H1 (cell line): ENCODE measurements at regions not wholly inside any gene's neighbourhood (a gene's known extent, or its start where the extent isn't known, plus 50 kb on each side); places are given as distances from the start of the nearest gene placed in this dataset.

Experiments used
- CTCF ChIA-PET: fragments of 300-600 bp; sonication (Branson Sonifier 250); formaldehyde crosslinking; loops from one replicate; lab custom pipeline; 2021; ENCODE audit not compliant: partially characterized antibody; lab: Charles Lee
- POLR2A ChIA-PET: fragments of 300-600 bp; sonication (Branson Sonifier 250); formaldehyde crosslinking; loops from one replicate; lab custom pipeline; 2021; ENCODE audit warnings: inconsistent platforms; ENCODE audit not compliant: partially characterized antibody; lab: Charles Lee
- DNase-seq, 2 experiments: peaks; one replicate each; pipeline versions ENCODE4 v3.0.0 to v3.0.0-alpha.2; 2010 to 2022; ENCODE audit warnings: low spot score in 2 of 2, low read depth in 1 of 2, mixed read lengths in 1 of 2
- FAIRE-seq: peaks from 2 replicates; lab custom pipeline; 2011; peaks lifted over from hg19 to GRCh38; lab: Jason Lieb, UNC
- H2AFZ ChIP-seq: 2 replicates; pipeline ENCODE4 v1.8.1; 2012; ENCODE audit warnings: low read length, inconsistent platforms
- H2AK5ac ChIP-seq: 2 replicates; pipeline ENCODE4 v1.6.1; 2013; ENCODE audit warnings: low read depth, low read length
- H2BK120ac ChIP-seq: replicated peaks from 2 replicates; pipeline ENCODE3; 2013; ENCODE audit warnings: low read depth, low read length, inconsistent platforms
- H2BK12ac ChIP-seq: 2 replicates; pipeline ENCODE4 v1.6.1; 2013; ENCODE audit warnings: low read depth, low read length
- H2BK15ac ChIP-seq: 2 replicates; pipeline ENCODE4 v1.6.1; 2013; ENCODE audit warnings: low read length
- H2BK20ac ChIP-seq: 2 replicates; pipeline ENCODE4 v1.6.1; 2013; ENCODE audit warnings: low read length
- H2BK5ac ChIP-seq: 2 replicates; pipeline ENCODE4 v1.6.1; 2013; ENCODE audit warnings: low read depth, low read length
- H3K14ac ChIP-seq: 2 replicates; pipeline ENCODE4 v1.6.1; 2013; ENCODE audit warnings: inconsistent platforms; ENCODE audit not compliant: insufficient read length
- H3K18ac ChIP-seq: 2 replicates; pipeline ENCODE4 v1.6.1; 2013; ENCODE audit warnings: low read length; ENCODE audit errors: extremely low read depth
- H3K23ac ChIP-seq: 2 replicates; pipeline ENCODE4 v1.6.1; 2013; ENCODE audit warnings: inconsistent platforms; ENCODE audit not compliant: insufficient read length
- H3K23me2 ChIP-seq: 2 replicates; pipeline ENCODE4 v1.6.1; 2013; ENCODE audit warnings: low read depth, low read length
- H3K27ac ChIP-seq: 2 replicates; pipeline ENCODE4 v1.6.1; 2011; ENCODE audit warnings: low read depth, low read length, inconsistent platforms
- H3K27me3 ChIP-seq, 4 experiments: replicated peaks in 1 of 4; 1 replicate in 1 of 4; 2 replicates in 3 of 4; pipeline versions ENCODE4 v1.6.1 to v1.8.1; 2011 to 2013; ENCODE audit warnings: low read length in 3 of 4, mild to moderate bottlenecking in 3 of 4, inconsistent platforms in 2 of 4, mixed read lengths in 2 of 4, moderate library complexity in 1 of 4; ENCODE audit not compliant: control insufficient read depth in 3 of 4, insufficient read depth in 3 of 4; ENCODE audit errors: extremely low read depth in 1 of 4
- H3K36me3 ChIP-seq, 4 experiments: 2 replicates each; pipeline versions ENCODE4 v1.6.1 to v1.8.1; 2011 to 2013; ENCODE audit warnings: mild to moderate bottlenecking in 4 of 4, low read length in 3 of 4, moderate library complexity in 2 of 4, control low read depth in 1 of 4, inconsistent platforms in 1 of 4; ENCODE audit not compliant: insufficient read depth in 4 of 4, control insufficient read depth in 2 of 4
- H3K4ac ChIP-seq: replicated peaks from 2 replicates; pipeline ENCODE3; 2013; ENCODE audit warnings: low read length, low read depth, mixed read lengths, inconsistent platforms; ENCODE audit not compliant: insufficient read length
- H3K4me1 ChIP-seq, 4 experiments: replicated peaks in 1 of 4; 1 replicate in 1 of 4; 2 replicates in 3 of 4; pipeline versions ENCODE4 v1.6.1 to v1.8.1; 2011 to 2013; ENCODE audit warnings: low read length in 3 of 4, inconsistent platforms in 2 of 4, mixed read lengths in 1 of 4; ENCODE audit not compliant: insufficient read depth in 4 of 4, control insufficient read depth in 3 of 4
- H3K4me2 ChIP-seq, 2 experiments: 2 replicates each; pipeline versions ENCODE4 v1.6.1 to v1.8.1; 2011 to 2013; ENCODE audit warnings: low read depth in 2 of 2, low read length in 2 of 2, control low read depth in 1 of 2, inconsistent platforms in 1 of 2, mild to moderate bottlenecking in 1 of 2; ENCODE audit not compliant: insufficient read depth in 1 of 2
- H3K4me3 ChIP-seq, 4 experiments: fragments of 200-600, 300-600 bp in 1 of 4; sonication (generic), shearing (Covaris generic), sonication (Bioruptor Twin) in 1 of 4; 2 replicates each; pipeline versions ENCODE4 v1.5.1 to v1.8.1; 2011 to 2016; ENCODE audit warnings: low read length in 4 of 4, low read depth in 3 of 4, control low read depth in 2 of 4, inconsistent platforms in 2 of 4, mild to moderate bottlenecking in 2 of 4, mixed read lengths in 1 of 4, moderate library complexity in 1 of 4; ENCODE audit not compliant: insufficient read depth in 2 of 4; ENCODE audit errors: extremely low read depth in 1 of 4
- H3K56ac ChIP-seq: replicated peaks from 2 replicates; pipeline ENCODE3; 2013; ENCODE audit warnings: low read depth, mild to moderate bottlenecking, mixed read lengths, low read length, inconsistent platforms; ENCODE audit not compliant: insufficient read length
- H3K79me1 ChIP-seq: 2 replicates; pipeline ENCODE4 v1.6.1; 2013; ENCODE audit warnings: low read depth, low read length, control low read depth
- H3K79me2 ChIP-seq, 2 experiments: 2 replicates each; pipeline versions ENCODE4 v1.6.1 to v1.8.1; 2012 to 2013; ENCODE audit warnings: low read length in 2 of 2, mild to moderate bottlenecking in 2 of 2, inconsistent platforms in 1 of 2; ENCODE audit not compliant: insufficient read depth in 2 of 2, control insufficient read depth in 1 of 2
- H3K9ac ChIP-seq, 4 experiments: replicated peaks in 1 of 4; 1 replicate in 1 of 4; 2 replicates in 3 of 4; pipeline versions ENCODE4 v1.6.1 to v1.8.1; 2011 to 2013; ENCODE audit warnings: low read depth in 3 of 4, low read length in 3 of 4, control low read depth in 2 of 4, mild to moderate bottlenecking in 2 of 4, moderate library complexity in 2 of 4, inconsistent platforms in 1 of 4; ENCODE audit errors: extremely low read depth in 1 of 4
- H3K9me3 ChIP-seq, 2 experiments: 2 replicates each; pipeline versions ENCODE4 v1.6.1 to v1.8.1; 2012 to 2013; ENCODE audit warnings: mild to moderate bottlenecking in 2 of 2, moderate library complexity in 2 of 2, control low read depth in 1 of 2, inconsistent platforms in 1 of 2, low read depth in 1 of 2, low read length in 1 of 2, mixed read lengths in 1 of 2; ENCODE audit not compliant: insufficient read depth in 2 of 2
- H4K20me1 ChIP-seq, 2 experiments: replicated peaks in 1 of 2; 2 replicates each; pipeline versions ENCODE3 to v1.8.1; 2011 to 2013; ENCODE audit warnings: inconsistent platforms in 2 of 2, low read length in 2 of 2, mild to moderate bottlenecking in 1 of 2; ENCODE audit not compliant: insufficient read depth in 2 of 2, control insufficient read depth in 1 of 2
- H4K5ac ChIP-seq: 2 replicates; pipeline ENCODE4 v1.6.1; 2013; ENCODE audit warnings: low read length, low read depth, mixed read lengths, inconsistent platforms; ENCODE audit not compliant: insufficient read length
- H4K8ac ChIP-seq: 2 replicates; pipeline ENCODE4 v1.8.0; 2013; ENCODE audit warnings: mild to moderate bottlenecking, moderate library complexity, low read length, inconsistent platforms; ENCODE audit not compliant: insufficient read depth; ENCODE audit errors: extremely low read depth
- H4K91ac ChIP-seq: replicated peaks from 2 replicates; pipeline ENCODE3; 2013; ENCODE audit warnings: low read length, mixed read lengths, inconsistent platforms; ENCODE audit not compliant: insufficient read length
- BCL11A ChIP-seq, 2 experiments: IDR thresholded peaks; one replicate each; pipeline ENCODE4 v1.6.1; 2011; ENCODE audit warnings: low read depth in 2 of 2, low read length in 2 of 2, mild to moderate bottlenecking in 2 of 2
- CREB1 ChIP-seq: IDR thresholded peaks from 2 replicates; pipeline ENCODE4 v1.6.1; 2012; ENCODE audit warnings: inconsistent platforms
- E2F6 ChIP-seq: IDR thresholded peaks from 2 replicates; pipeline ENCODE4 v1.6.1; 2012; ENCODE audit warnings: inconsistent platforms
- EZH2 ChIP-seq: fragments of 200-600 bp; sonication (generic); IDR thresholded peaks from 2 replicates; pipeline ENCODE4 v1.7.1; 2012; ENCODE audit warnings: low read depth, mild to moderate bottlenecking, moderate library complexity, low read length, inconsistent platforms; ENCODE audit not compliant: severe bottlenecking
- MAFK ChIP-seq: IDR thresholded peaks from 2 replicates; pipeline ENCODE4 v1.6.1; 2012; ENCODE audit warnings: low read depth, mild to moderate bottlenecking, improper control_type of control experiment, low read length
- PHF8 ChIP-seq: fragments of 200-600 bp; sonication (generic); conservative IDR thresholded peaks from 2 replicates; pipeline ENCODE4 v1.7.1; 2012; ENCODE audit warnings: low read depth, mild to moderate bottlenecking, inconsistent platforms, low read length, moderate library complexity
- RFX5 ChIP-seq: IDR thresholded peaks from 2 replicates; pipeline ENCODE4 v1.6.1; 2011; ENCODE audit warnings: low read depth, low read length, improper control_type of control experiment, borderline replicate concordance
- RNF2 ChIP-seq: fragments of 200-900, 300-1000 bp; sonication (generic); IDR thresholded peaks from 2 replicates; pipeline ENCODE4 v1.7.1; 2016; ENCODE audit warnings: borderline replicate concordance, low read depth, mild to moderate bottlenecking, antibody characterized with exemption, low read length; ENCODE audit not compliant: poor library complexity, severe bottlenecking; ENCODE audit errors: missing control alignments
- RXRA ChIP-seq: IDR thresholded peaks from 2 replicates; pipeline ENCODE4 v1.6.1; 2011; ENCODE audit warnings: low read depth, mild to moderate bottlenecking, low read length, moderate library complexity; ENCODE audit not compliant: insufficient read depth
- SP4 ChIP-seq: IDR thresholded peaks from 2 replicates; pipeline ENCODE4 v1.6.1; 2012; ENCODE audit warnings: low read length, inconsistent platforms
- SUZ12 ChIP-seq: fragments of 200-600 bp; sonication (generic); IDR thresholded peaks from 2 replicates; pipeline ENCODE4 v1.6.1; 2012; ENCODE audit warnings: mild to moderate bottlenecking, inconsistent platforms, low read length, moderate library complexity, mixed read lengths
- YY1 ChIP-seq: IDR thresholded peaks from 2 replicates; pipeline ENCODE4 v1.6.1; 2011; ENCODE audit warnings: low read depth, mild to moderate bottlenecking, low read length
- WGBS, 2 experiments: shearing (Covaris generic) in 1 of 2; methylation state at CpG; one replicate each; pipeline versions ENCODE4 v1.1.6 to v1.1.7; 2013 to 2015; ENCODE audit warnings: low lambda C conversion rate in 2 of 2, mixed read lengths in 2 of 2, inconsistent platforms in 1 of 2, low coverage in 1 of 2, missing lambda C conversion rate in 1 of 2; ENCODE audit not compliant: insufficient replicate concordance in 2 of 2, insufficient coverage in 1 of 2, insufficient read length in 1 of 2; ENCODE audit errors: extremely low coverage in 1 of 2, missing lambda C conversion rate in 1 of 2; 5-methylcytosine and 5-hydroxymethylcytosine counted together

- H3K14ac ChIP-seq = no peak overlapping the region
- no peak overlapping the region for H3K27ac ChIP-seq
- peaks cover 4 to 23% (median 12%) of the 10 kb centered on the region in 4 experiments for H3K4me1 ChIP-seq
- no peak overlapping the region for H2AFZ ChIP-seq
- H2BK120ac ChIP-seq = no peak overlapping the region
- peaks cover 0 to 18% (median 7%) of the 10 kb centered on the region in 4 experiments; a peak in 4 of 7 replicates for H3K27me3 ChIP-seq
- no peak overlapping the region for H3K4me3 ChIP-seq
- no peak overlapping the region; the same call in 1 of the 2 replicates for H2BK12ac ChIP-seq
- no peak overlapping the region for H3K56ac ChIP-seq
- no peak overlapping the region; a peak in 1 of 4 replicates for H3K4me2 ChIP-seq
- H3K79me2 ChIP-seq = no peaks in the 10 kb centered on the region
- no peak overlapping the region for H3K4ac ChIP-seq
- H3K36me3 ChIP-seq = peaks cover 0 to 3% (median 0%) of the 10 kb centered on the region in 4 experiments; a peak in 1 of 8 replicates
- H3K23ac ChIP-seq = no peak overlapping the region
- DNase-seq = no peak
- H4K91ac ChIP-seq = no peak overlapping the region
- no peak overlapping the region for H3K18ac ChIP-seq
- ChIA-PET POLR2A (interaction anchor here (1.1 to 3.0 kb wide), 3 partner anchors 12 to 44 kb away, joined by 3 to 23 read pairs (median 4); no protein-coding TSS in a partner anchor), CTCF (interaction anchor here (0.7 to 8.2 kb wide), 12 partner anchors 9 to 560 kb away, joined by 3 to 59 read pairs (median 4); no protein-coding TSS in a partner anchor)
- no peak overlapping the region for H3K9ac ChIP-seq
- peaks cover 0 to 6% of the 10 kb centered on the region in 2 experiments; a peak in 2 of 4 replicates for H3K9me3 ChIP-seq
- no peak overlapping the region for H2BK20ac ChIP-seq
- no peak overlapping the region for H4K5ac ChIP-seq
- H4K8ac ChIP-seq = no peak overlapping the region
- no peaks in the 10 kb centered on the region for H4K20me1 ChIP-seq
- no peak for FAIRE-seq
- no peak overlapping the region for H2BK15ac ChIP-seq
- no peak overlapping the region; the same call in 1 of the 2 replicates for H2AK5ac ChIP-seq
- H2BK5ac ChIP-seq = no peak overlapping the region
- peaks cover 7% of the 10 kb centered on the region; the same call in 1 of the 2 replicates for H3K23me2 ChIP-seq
- no peaks in the 10 kb centered on the region for H3K79me1 ChIP-seq
- 90% methylated on average over 5 of the region's 6 CpGs; no CpG with 5 or more reads in 1 of the 2 experiments for WGBS, 2 experiments
- TF ChIP-seq SUZ12 (no peak), MAFK (no peak), BCL11A (IDR thresholded peaks at IDR 0.05; ENCODE audit: low read depth in 2 of 2, low read length in 2 of 2) (no peak), PHF8 (no peak), CREB1 (no peak), E2F6 (no peak), EZH2 (no peak), RFX5 (no peak), RNF2 (no peak), SP4 (no peak), YY1 (no peak), RXRA (no peak)
These were observed 142.8 kb downstream of the NECTIN1 start for GRCh38 chr11:119586181-119586580.
